ENCODE measurements at regions not wholly inside any gene's neighbourhood (a gene's known extent, or its start where the extent isn't known, plus 50 kb on each side); places are given as distances from the start of the nearest gene placed in this dataset.
A peak's percentile ranks its signal among the peaks of the same experiment; 100 is the strongest.

DNA sequence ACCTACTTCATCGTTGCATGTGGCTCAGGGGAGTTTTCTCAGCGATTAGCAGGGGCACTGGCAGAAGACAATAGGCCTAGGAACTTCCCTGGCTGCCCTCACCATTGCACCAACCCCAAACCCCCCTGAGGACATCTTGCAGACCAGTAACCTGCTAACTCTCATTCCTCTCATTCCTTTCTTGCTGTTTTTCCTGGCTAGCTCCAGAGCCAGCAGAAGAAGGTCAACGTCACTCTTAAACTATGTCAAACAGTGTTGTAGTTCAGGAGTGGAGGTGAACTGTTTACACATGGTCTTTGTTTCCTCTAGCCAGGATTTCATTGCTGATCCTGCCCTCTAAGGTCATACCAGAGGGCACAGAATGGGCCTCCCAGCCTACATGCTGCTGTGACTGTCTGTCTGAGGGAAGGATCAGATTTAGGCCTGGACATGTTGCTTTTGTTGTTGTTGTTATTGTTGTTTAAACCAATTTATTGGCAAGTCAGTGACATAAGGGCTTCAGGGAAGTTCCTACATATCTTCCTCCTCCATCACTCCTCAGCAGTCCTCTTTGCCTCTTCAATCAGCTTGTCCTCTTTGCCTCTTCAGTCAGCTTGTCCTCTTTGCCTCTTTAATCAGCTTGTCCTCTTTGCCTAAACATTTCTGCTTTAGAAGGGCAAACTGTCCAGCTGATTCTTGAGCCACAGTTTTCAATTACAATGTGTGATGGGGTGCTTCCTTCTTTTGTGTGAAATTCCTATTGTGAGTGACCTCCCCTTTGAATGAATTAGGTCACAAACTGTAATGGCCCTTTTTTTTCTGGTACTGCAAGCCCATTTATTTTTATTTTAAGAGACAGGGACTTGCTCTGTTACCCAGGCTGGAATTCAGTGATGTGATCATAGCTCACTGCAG is 471.9 kb upstream of the TNP1 start:
- Histone ChIP-seq H3K27ac (ENCODE audit: low read depth) (no peak overlapping the region), H3F3A (replicated peaks; ENCODE audit: low read depth) (no peaks in the 10 kb centered on the region), H3K4me1 (ENCODE audit: insufficient read depth) (peaks cover 28% of the 10 kb centered on the region), H3K4me3 (no peak overlapping the region), H3K79me2 (replicated peaks; ENCODE audit: insufficient read depth) (no peaks in the 10 kb centered on the region), H3K27me3 (ENCODE audit: insufficient read depth) (no peaks in the 10 kb centered on the region), H3K9me2 (ENCODE audit: insufficient read depth) (no peaks in the 10 kb centered on the region), H2AFZ (peak overlapping the region; percentile 43; the same call in 1 of the 2 replicates), H3K4me2 (no peak overlapping the region), H3K36me3 (ENCODE audit: insufficient read depth) (no peaks in the 10 kb centered on the region), H4K20me1 (replicated peaks; ENCODE audit: insufficient read depth) (no peaks in the 10 kb centered on the region)
- Mint-ChIP-seq H3K4me3 (no peak overlapping the region), H3K9me3 (no peaks in the 10 kb centered on the region), H3K36me3 (ENCODE audit: low read depth) (no peaks in the 10 kb centered on the region), H3K4me1 (peaks cover 36% of the 10 kb centered on the region), H3K27ac (no peak overlapping the region), H3K27me3 (ENCODE audit: insufficient read depth, low read depth, poor library complexity) (no peaks in the 10 kb centered on the region)
- TF ChIP-seq, protein P1, sequence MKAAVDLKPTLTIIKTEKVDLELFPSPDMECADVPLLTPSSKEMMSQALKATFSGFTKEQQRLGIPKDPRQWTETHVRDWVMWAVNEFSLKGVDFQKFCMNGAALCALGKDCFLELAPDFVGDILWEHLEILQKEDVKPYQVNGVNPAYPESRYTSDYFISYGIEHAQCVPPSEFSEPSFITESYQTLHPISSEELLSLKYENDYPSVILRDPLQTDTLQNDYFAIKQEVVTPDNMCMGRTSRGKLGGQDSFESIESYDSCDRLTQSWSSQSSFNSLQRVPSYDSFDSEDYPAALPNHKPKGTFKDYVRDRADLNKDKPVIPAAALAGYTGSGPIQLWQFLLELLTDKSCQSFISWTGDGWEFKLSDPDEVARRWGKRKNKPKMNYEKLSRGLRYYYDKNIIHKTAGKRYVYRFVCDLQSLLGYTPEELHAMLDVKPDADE (IDR thresholded peaks at IDR 0.05): no peak
- TF ChIP-seq NANOG (IDR thresholded peaks at IDR 0.05; ENCODE audit: borderline replicate concordance) (no peak), EZH2phosphoT487 (IDR thresholded peaks at IDR 0.05; ENCODE audit: unreplicated experiment) (no peak), STAT1 (IDR thresholded peaks at IDR 0.05; ENCODE audit: unreplicated experiment) (no peak), POLR2AphosphoS5 (IDR thresholded peaks at IDR 0.05; ENCODE audit: low read depth) (no peak), EZH2 (IDR thresholded peaks at IDR 0.05; ENCODE audit: low read depth, unreplicated experiment) (no peak), JUNB (IDR thresholded peaks at IDR 0.05; ENCODE audit: unreplicated experiment) (no peak), ZNF114 (CRISPR knock-in tag; IDR thresholded peaks at IDR 0.05) (no peak)
- DNase-seq (ENCODE audit: low spot score): peak; percentile 21
- ATAC-seq: peak; percentile 41; the same call in 2 of the 3 replicates

DNA sequence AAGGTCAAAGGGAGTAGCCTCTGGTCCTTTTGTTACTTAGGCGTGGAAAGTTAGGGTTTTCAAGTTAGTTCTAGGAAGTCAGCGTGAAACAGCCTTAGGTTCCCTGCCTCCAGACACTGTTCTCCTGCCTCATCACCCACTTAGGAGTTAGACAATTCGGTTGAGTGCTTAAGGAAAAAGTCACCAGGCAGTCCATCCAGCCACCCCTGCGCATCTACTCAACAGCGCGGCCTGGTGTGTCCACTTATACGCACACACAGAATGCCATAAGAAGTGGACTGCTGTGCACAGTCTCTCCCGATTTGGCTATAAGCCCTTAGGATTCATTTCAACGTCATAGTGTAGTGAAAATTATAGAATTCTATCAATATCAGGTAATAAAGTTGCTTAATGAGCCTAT is 470.8 kb upstream of the TNP1 start:
- DNase-seq (ENCODE audit: low spot score) (no peak), ATAC-seq (no peak)
- Mint-ChIP-seq H3K27ac (no peak overlapping the region), H3K4me3 (no peak overlapping the region), H3K4me1 (peaks cover 36% of the 10 kb centered on the region), H3K9me3 (no peaks in the 10 kb centered on the region), H3K27me3 (ENCODE audit: insufficient read depth, low read depth, poor library complexity) (no peaks in the 10 kb centered on the region), H3K36me3 (ENCODE audit: low read depth) (no peaks in the 10 kb centered on the region)
- H3K27ac ChIP-seq (ENCODE audit: low read depth): no peak overlapping the region
- H3K4me1 ChIP-seq (ENCODE audit: insufficient read depth): peaks cover 28% of the 10 kb centered on the region
- no peaks in the 10 kb centered on the region for H3K9me2 ChIP-seq (ENCODE audit: insufficient read depth)
- no peak overlapping the region for H2AFZ ChIP-seq
- no peaks in the 10 kb centered on the region for H3K27me3 ChIP-seq (ENCODE audit: insufficient read depth)
- no peak overlapping the region for H3K4me2 ChIP-seq
- H3K79me2 ChIP-seq (replicated peaks; ENCODE audit: insufficient read depth): no peaks in the 10 kb centered on the region
- no peak overlapping the region for H3K4me3 ChIP-seq
- H3F3A ChIP-seq (replicated peaks; ENCODE audit: low read depth): no peaks in the 10 kb centered on the region
- TF ChIP-seq, protein P2, sequence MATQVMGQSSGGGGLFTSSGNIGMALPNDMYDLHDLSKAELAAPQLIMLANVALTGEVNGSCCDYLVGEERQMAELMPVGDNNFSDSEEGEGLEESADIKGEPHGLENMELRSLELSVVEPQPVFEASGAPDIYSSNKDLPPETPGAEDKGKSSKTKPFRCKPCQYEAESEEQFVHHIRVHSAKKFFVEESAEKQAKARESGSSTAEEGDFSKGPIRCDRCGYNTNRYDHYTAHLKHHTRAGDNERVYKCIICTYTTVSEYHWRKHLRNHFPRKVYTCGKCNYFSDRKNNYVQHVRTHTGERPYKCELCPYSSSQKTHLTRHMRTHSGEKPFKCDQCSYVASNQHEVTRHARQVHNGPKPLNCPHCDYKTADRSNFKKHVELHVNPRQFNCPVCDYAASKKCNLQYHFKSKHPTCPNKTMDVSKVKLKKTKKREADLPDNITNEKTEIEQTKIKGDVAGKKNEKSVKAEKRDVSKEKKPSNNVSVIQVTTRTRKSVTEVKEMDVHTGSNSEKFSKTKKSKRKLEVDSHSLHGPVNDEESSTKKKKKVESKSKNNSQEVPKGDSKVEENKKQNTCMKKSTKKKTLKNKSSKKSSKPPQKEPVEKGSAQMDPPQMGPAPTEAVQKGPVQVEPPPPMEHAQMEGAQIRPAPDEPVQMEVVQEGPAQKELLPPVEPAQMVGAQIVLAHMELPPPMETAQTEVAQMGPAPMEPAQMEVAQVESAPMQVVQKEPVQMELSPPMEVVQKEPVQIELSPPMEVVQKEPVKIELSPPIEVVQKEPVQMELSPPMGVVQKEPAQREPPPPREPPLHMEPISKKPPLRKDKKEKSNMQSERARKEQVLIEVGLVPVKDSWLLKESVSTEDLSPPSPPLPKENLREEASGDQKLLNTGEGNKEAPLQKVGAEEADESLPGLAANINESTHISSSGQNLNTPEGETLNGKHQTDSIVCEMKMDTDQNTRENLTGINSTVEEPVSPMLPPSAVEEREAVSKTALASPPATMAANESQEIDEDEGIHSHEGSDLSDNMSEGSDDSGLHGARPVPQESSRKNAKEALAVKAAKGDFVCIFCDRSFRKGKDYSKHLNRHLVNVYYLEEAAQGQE (IDR thresholded peaks at IDR 0.05; ENCODE audit: unreplicated experiment): no peak
- TF ChIP-seq NANOG (IDR thresholded peaks at IDR 0.05; ENCODE audit: borderline replicate concordance): no peak
- TF ChIP-seq, protein P1 (IDR thresholded peaks at IDR 0.05): no peak
- TF ChIP-seq CREB1 (CRISPR knock-in tag; IDR thresholded peaks at IDR 0.05; ENCODE audit: low read depth): no peak
- no peak for TF ChIP-seq POLR2AphosphoS5 (IDR thresholded peaks at IDR 0.05; ENCODE audit: low read depth)
- TF ChIP-seq ZNF114 (CRISPR knock-in tag; IDR thresholded peaks at IDR 0.05): no peak
- no peak for TF ChIP-seq STAT1 (IDR thresholded peaks at IDR 0.05; ENCODE audit: unreplicated experiment)
- TF ChIP-seq ZNF331 (CRISPR knock-in tag; IDR thresholded peaks at IDR 0.05; ENCODE audit: low read depth): no peak
- no peak for TF ChIP-seq JUNB (IDR thresholded peaks at IDR 0.05; ENCODE audit: unreplicated experiment)
- no peak for TF ChIP-seq EZH2phosphoT487 (IDR thresholded peaks at IDR 0.05; ENCODE audit: unreplicated experiment)
- no peaks in the 10 kb centered on the region for H3K36me3 ChIP-seq (ENCODE audit: insufficient read depth)
- no peaks in the 10 kb centered on the region for H4K20me1 ChIP-seq (replicated peaks; ENCODE audit: insufficient read depth)
